ENCODE measurements at regions not wholly inside any gene's neighbourhood (a gene's known extent, or its start where the extent isn't known, plus 50 kb on each side); places are given as distances from the start of the nearest gene placed in this dataset.

DNA sequence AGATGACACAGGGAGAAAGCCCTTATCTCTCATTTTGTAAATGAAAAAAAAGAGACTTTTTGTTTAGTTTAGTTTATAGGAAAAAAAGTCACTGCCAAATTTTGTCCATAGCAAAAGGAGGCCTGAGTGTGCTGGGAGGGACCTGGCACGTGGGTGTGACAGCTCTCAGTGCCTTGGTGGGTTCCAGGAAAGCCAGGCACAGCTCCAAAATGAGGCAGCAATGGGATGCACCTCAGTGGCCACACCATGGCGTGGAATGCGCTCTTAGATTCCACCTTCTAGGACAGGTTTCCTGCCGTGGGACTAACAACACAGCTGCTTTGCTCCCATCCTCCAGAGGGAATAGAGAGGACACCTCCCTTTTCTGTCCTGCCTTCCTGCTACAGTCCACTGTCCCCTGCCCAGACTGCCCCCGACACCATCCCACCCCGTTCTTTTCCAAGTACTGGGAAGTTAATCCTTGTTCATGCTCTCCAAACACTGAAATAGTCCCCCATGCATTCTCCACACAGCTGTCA is 207.6 kb downstream of the EMP1 start:
- TF ChIP-seq TAF1 (conservative IDR thresholded peaks at IDR 0.05) (no peak), GABPA (IDR thresholded peaks at IDR 0.05 in 1 of 2, conservative IDR thresholded peaks at IDR 0.05 in 1 of 2) (no peak)

Measured in liver (tissue), 2 donors.